CD4-positive, alpha-beta T cell (primary cell): ENCODE measurements at regions not wholly inside any gene's neighbourhood (a gene's known extent, or its start where the extent isn't known, plus 50 kb on each side); places are given as distances from the start of the nearest gene placed in this dataset.

Experiments
- ATAC-seq: fragments of 200-7000 bp; cut with Tn5 transposase; one replicate; pipeline ENCODE4 v1.10.0; 2022; ENCODE audit warnings: mild to moderate bottlenecking; ENCODE audit not compliant: poor library complexity
- CTCF ChIA-PET: fragments of 350-600 bp; sonication (Branson Sonifier 250); formaldehyde crosslinking; loops from one replicate; lab custom pipeline; 2021; ENCODE audit warnings: antibody characterized with exemption, inconsistent platforms; lab: Charles Lee
- POLR2A ChIA-PET: fragments of 350-600 bp; sonication (Branson Sonifier 250); formaldehyde crosslinking; loops from one replicate; lab custom pipeline; 2021; ENCODE audit warnings: antibody characterized with exemption, inconsistent platforms; lab: Charles Lee
- DNase-seq, 14 experiments: peaks; one replicate each; pipeline ENCODE4 v3.0.0-alpha.2; 2013 to 2020; ENCODE audit warnings: mixed read lengths in 2 of 14
- H3K27ac ChIP-seq, 2 donors: one replicate each; pipeline versions ENCODE4 v1.5.1 to v1.7.0; 2013; ENCODE audit warnings: low read length in 2 of 2, low read depth in 1 of 2, mild to moderate bottlenecking in 1 of 2
- H3K27me3 ChIP-seq, 2 experiments: 1 replicate in 1 of 2; 2 replicates in 1 of 2; pipeline versions ENCODE4 v1.6.1 to v1.7.0; 2013; ENCODE audit warnings: low read length in 2 of 2, control low read depth in 1 of 2, mild to moderate bottlenecking in 1 of 2, moderate library complexity in 1 of 2; ENCODE audit not compliant: insufficient read depth in 2 of 2, control insufficient read depth in 1 of 2
- H3K36me3 ChIP-seq: one replicate; pipeline ENCODE4 v1.6.1; 2013; ENCODE audit warnings: low read length, control low read depth; ENCODE audit not compliant: insufficient read depth
- H3K4me1 ChIP-seq: one replicate; pipeline ENCODE4 v1.6.1; 2013; ENCODE audit warnings: low read length, control low read depth; ENCODE audit not compliant: insufficient read depth
- H3K4me3 ChIP-seq: one replicate; pipeline ENCODE4 v1.5.1; 2013; ENCODE audit warnings: mild to moderate bottlenecking, low read length, moderate library complexity
- H3K9me3 ChIP-seq, 2 experiments: 1 replicate in 1 of 2; 2 replicates in 1 of 2; pipeline versions ENCODE4 v1.6.1 to v1.7.0; 2013; ENCODE audit warnings: low read length in 2 of 2, mild to moderate bottlenecking in 2 of 2, control low read depth in 1 of 2, moderate library complexity in 1 of 2; ENCODE audit not compliant: control insufficient read depth in 1 of 2, insufficient read depth in 1 of 2
- H3K27ac Mint-ChIP-seq: one replicate; pipeline ENCODE4 v1.8.0; 2020; ENCODE audit warnings: mixed read lengths
- H3K27me3 Mint-ChIP-seq: one replicate; pipeline ENCODE4 v1.8.0; 2021; ENCODE audit warnings: mixed read lengths
- H3K36me3 Mint-ChIP-seq: one replicate; pipeline ENCODE4 v1.8.0; 2021; ENCODE audit warnings: low read depth, mixed read lengths
- H3K4me1 Mint-ChIP-seq: one replicate; pipeline ENCODE4 v1.8.0; 2021; ENCODE audit warnings: low read depth, mixed read lengths
- H3K4me3 Mint-ChIP-seq: one replicate; pipeline ENCODE4 v1.8.0; 2020; ENCODE audit warnings: mild to moderate bottlenecking, mixed read lengths
- H3K9me3 Mint-ChIP-seq: one replicate; pipeline ENCODE4 v1.8.0; 2020; ENCODE audit warnings: mixed read lengths
- intact Hi-C, 2 experiments: fragments of 100-400 bp; cut with DNase I in 1 of 2; cut with micrococcal nuclease in 1 of 2; formaldehyde crosslinking; loops; one replicate each; pipeline versions ENCODE4 v1.15.1 to v1.9.0; 2023 to 2025; cut with DNase I, micrococcal nuclease
- TF ChIP-seq, protein P1 (sequence below): fragments of 200-600 bp; IDR thresholded peaks from one replicate; pipeline ENCODE4 v1.8.0; 2022; ENCODE audit warnings: antibody characterized with exemption, mild to moderate bottlenecking

DNA sequence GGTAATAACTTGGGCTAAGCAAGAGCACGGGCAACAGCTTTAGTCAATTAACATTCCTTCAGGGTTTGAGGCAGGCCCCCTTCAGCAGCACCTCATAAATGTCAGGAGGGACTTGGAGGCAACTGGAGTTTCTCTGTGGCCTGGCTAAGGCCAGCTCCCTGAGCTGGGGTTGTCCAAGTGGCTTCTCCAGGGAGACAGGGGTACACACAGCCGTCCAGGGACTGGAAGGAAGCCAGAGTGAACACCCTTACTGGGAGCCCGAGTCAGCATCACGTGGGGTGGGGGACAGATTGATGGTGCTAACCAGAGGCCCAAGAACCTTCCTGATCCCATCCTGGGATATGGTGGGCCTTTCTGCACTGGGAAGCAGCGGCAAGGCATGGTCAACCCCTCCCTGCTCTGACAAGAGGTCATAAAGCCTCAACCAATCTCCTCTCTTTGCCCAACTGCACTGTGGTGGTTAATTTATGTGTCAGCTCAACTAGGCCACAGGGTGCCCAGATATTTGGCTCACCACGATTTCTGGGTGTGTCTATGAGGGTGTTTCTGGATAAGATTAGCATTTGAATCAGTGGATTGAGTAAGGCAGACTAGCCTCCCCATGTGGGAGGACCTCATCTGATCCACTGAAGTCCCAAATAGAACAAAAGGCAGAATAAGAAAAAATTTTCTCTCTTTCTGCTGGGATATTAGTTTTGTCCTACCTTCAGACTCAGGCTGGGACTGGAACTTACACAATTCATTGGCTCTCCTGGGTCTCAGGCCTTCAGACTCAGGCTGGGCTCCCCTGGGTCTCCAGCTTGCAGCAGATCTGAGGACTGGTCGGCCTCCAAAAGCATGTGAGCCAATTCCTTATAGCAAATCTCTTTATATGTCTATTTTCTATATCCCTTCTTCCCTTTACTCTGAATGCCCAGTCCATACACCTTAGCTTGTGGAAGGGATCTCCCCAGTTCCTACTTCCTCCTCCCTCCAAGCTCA, 127.2 kb upstream of the LARP1 start:
- H3K27ac ChIP-seq = no peak overlapping the region
- Mint-ChIP-seq H3K27me3 (no peaks in the 10 kb centered on the region), H3K4me3 (no peak overlapping the region), H3K9me3 (no peaks in the 10 kb centered on the region), H3K4me1 (no peaks in the 10 kb centered on the region), H3K36me3 (no peaks in the 10 kb centered on the region), H3K27ac (no peak overlapping the region)
- no peak overlapping the region for H3K4me3 ChIP-seq
- ChIA-PET POLR2A (no interaction called here), CTCF (no interaction called here)
- H3K36me3 ChIP-seq = no peaks in the 10 kb centered on the region
- TF ChIP-seq, protein P1, sequence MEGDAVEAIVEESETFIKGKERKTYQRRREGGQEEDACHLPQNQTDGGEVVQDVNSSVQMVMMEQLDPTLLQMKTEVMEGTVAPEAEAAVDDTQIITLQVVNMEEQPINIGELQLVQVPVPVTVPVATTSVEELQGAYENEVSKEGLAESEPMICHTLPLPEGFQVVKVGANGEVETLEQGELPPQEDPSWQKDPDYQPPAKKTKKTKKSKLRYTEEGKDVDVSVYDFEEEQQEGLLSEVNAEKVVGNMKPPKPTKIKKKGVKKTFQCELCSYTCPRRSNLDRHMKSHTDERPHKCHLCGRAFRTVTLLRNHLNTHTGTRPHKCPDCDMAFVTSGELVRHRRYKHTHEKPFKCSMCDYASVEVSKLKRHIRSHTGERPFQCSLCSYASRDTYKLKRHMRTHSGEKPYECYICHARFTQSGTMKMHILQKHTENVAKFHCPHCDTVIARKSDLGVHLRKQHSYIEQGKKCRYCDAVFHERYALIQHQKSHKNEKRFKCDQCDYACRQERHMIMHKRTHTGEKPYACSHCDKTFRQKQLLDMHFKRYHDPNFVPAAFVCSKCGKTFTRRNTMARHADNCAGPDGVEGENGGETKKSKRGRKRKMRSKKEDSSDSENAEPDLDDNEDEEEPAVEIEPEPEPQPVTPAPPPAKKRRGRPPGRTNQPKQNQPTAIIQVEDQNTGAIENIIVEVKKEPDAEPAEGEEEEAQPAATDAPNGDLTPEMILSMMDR = no peak
- intact Hi-C loops = no loop called here
- H3K4me1 ChIP-seq = no peaks in the 10 kb centered on the region
- DNase-seq (no peak), ATAC-seq (no peak)
- no peaks in the 10 kb centered on the region for H3K9me3 ChIP-seq
- H3K27me3 ChIP-seq = no peaks in the 10 kb centered on the region

DNA sequence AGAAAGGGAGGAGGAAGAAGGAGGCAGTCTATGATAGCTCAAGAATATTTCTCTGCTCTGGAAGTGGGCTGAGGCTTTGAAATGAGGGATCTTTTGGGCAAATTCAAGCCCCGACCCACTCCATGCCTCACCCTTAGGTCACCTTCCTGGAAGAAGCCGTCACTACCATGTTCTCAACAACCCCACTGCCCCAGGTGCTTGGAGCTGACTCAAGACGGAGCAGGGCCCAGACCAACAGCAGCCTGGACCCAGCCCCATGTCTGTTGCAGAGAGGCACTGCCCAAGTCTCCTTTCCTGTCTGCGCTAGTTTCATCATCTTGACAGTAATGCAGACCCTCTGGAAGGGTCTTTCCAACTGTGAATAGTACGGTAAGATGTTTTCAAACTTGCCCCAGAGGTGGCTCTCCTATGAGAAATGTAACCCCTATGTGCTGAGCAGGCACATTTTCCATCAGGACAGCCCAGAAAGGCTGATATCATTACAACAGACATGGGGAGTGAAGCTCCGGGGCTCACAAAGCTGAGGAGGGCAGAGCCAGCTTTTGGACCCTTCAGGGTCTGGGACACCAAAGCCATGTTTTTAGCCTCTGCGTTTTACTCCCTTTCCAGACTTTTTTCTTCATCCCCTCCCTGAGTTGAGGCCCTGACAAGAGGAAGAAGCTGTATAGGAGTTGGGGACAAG, 128.2 kb upstream of the LARP1 start:
- H3K4me3 ChIP-seq = no peak overlapping the region
- ChIA-PET POLR2A (no interaction called here), CTCF (no interaction called here)
- H3K9me3 ChIP-seq = no peaks in the 10 kb centered on the region
- TF ChIP-seq, protein P1 = no peak
- Mint-ChIP-seq H3K27ac (no peak overlapping the region), H3K4me1 (no peaks in the 10 kb centered on the region), H3K4me3 (no peak overlapping the region), H3K27me3 (no peaks in the 10 kb centered on the region), H3K9me3 (no peaks in the 10 kb centered on the region), H3K36me3 (no peaks in the 10 kb centered on the region)
- intact Hi-C loops = no loop called here
- H3K4me1 ChIP-seq = no peaks in the 10 kb centered on the region
- no peak for ATAC-seq
- H3K36me3 ChIP-seq = no peaks in the 10 kb centered on the region
- H3K27ac ChIP-seq = no peak overlapping the region
- H3K27me3 ChIP-seq = no peaks in the 10 kb centered on the region
- DNase-seq = no peak

DNA sequence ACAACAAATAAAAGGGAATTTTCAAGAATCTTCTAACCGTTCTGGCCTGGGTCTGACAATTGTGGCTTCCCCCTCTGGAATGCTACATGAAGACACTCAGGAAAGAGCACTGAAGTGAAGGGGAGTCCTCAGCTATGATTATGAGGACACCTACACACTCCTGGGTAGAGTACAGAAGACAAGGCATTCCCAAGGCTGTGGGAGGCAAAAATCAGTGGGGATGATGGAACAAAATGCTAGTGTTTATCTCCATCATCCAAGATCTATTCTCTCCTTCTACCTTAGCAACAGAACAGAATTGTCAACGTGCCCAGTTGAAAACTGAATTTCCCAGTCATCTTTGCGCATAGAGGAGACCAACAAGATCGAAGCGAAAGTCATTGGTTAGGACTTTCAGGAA, 130.1 kb upstream of the LARP1 start:
- Mint-ChIP-seq H3K4me3 (no peak overlapping the region), H3K36me3 (no peaks in the 10 kb centered on the region), H3K27me3 (peaks cover 4% of the 10 kb centered on the region), H3K4me1 (no peaks in the 10 kb centered on the region), H3K9me3 (no peaks in the 10 kb centered on the region), H3K27ac (no peak overlapping the region)
- Histone ChIP-seq H3K4me1 (no peaks in the 10 kb centered on the region), H3K9me3 (no peaks in the 10 kb centered on the region), H3K27me3 (no peaks in the 10 kb centered on the region), H3K4me3 (no peak overlapping the region), H3K27ac (no peak overlapping the region), H3K36me3 (no peaks in the 10 kb centered on the region)
- intact Hi-C loops = no loop called here
- CTCF ChIA-PET = no interaction called here
- TF ChIP-seq, protein P1 = no peak
- POLR2A ChIA-PET = no interaction called here
- DNase-seq = no peak
- no peak for ATAC-seq
